Endothelial cell of umbilical vein (primary cell): ENCODE measurements at regions not wholly inside any gene's neighbourhood (a gene's known extent, or its start where the extent isn't known, plus 50 kb on each side); places are given as distances from the start of the nearest gene placed in this dataset.

Experiments used
- BruUV-seq: library from RNA; stranded (reverse); fragments of 400-500 nt; replicated peaks from 2 replicates; lab custom pipeline; 2021; lab: Mats Ljungman, UMichigan
- CTCF ChIA-PET: fragments of 300-600, 350-600 bp; sonication (Branson Sonifier 250); formaldehyde crosslinking; loops from one replicate; lab custom pipeline; 2021; ENCODE audit warnings: antibody characterized with exemption, inconsistent platforms; lab: Charles Lee
- POLR2A ChIA-PET: fragments of 300-600, 350-600 bp; sonication (Branson Sonifier 250); formaldehyde crosslinking; loops from one replicate; lab custom pipeline; 2021; ENCODE audit warnings: antibody characterized with exemption, inconsistent platforms; lab: Charles Lee
- DNase-seq: peaks from one replicate; pipeline ENCODE4 v3.0.0-alpha.2; 2011; ENCODE audit warnings: low read depth, low spot score
- FAIRE-seq: peaks from 2 replicates; lab custom pipeline; 2011; peaks lifted over from hg19 to GRCh38; lab: Jason Lieb, UNC
- H2AFZ ChIP-seq: 2 replicates; pipeline ENCODE4 v1.6.0; 2012; ENCODE audit warnings: low read depth, low read length, control low read depth, inconsistent platforms
- H3K27ac ChIP-seq: 2 replicates; pipeline ENCODE4 v1.5.1; 2011; ENCODE audit warnings: low read depth, mild to moderate bottlenecking, control low read depth, low read length, moderate library complexity; ENCODE audit not compliant: insufficient read depth
- H3K27me3 ChIP-seq, 2 experiments: 2 replicates each; pipeline versions ENCODE4 v1.6.0 to v1.6.1; 2011; ENCODE audit warnings: low read length in 2 of 2, mixed read lengths in 1 of 2; ENCODE audit not compliant: control insufficient read depth in 2 of 2, insufficient read depth in 2 of 2
- H3K36me3 ChIP-seq, 2 experiments: 2 replicates in 1 of 2; 3 replicates in 1 of 2; pipeline ENCODE4 v1.5.1; 2011; ENCODE audit warnings: low read length in 2 of 2, mild to moderate bottlenecking in 1 of 2, moderate library complexity in 1 of 2; ENCODE audit not compliant: control insufficient read depth in 2 of 2, insufficient read depth in 2 of 2; ENCODE audit errors: extremely low read depth in 1 of 2
- H3K4me1 ChIP-seq: 3 replicates; pipeline ENCODE4 v1.5.1; 2011; ENCODE audit warnings: mild to moderate bottlenecking, low read length; ENCODE audit not compliant: control insufficient read depth, insufficient read depth; ENCODE audit errors: extremely low read depth
- H3K4me2 ChIP-seq: 2 replicates; pipeline ENCODE4 v1.6.1; 2011; ENCODE audit warnings: low read length, control low read depth, mixed read lengths; ENCODE audit not compliant: insufficient read depth
- H3K4me3 ChIP-seq, 3 experiments: fragments of 200-600 bp in 1 of 3; sonication (generic), shearing (Covaris generic) in 1 of 3; replicated peaks in 1 of 3; 2 replicates each; pipeline ENCODE4 v1.5.1; 2011 to 2016; ENCODE audit warnings: control low read depth in 3 of 3, low read length in 3 of 3, mild to moderate bottlenecking in 2 of 3, inconsistent platforms in 1 of 3, low read depth in 1 of 3, moderate library complexity in 1 of 3; ENCODE audit not compliant: insufficient read depth in 1 of 3
- H3K79me2 ChIP-seq: 2 replicates; pipeline ENCODE4 v1.6.0; 2012; ENCODE audit warnings: low read length, inconsistent platforms; ENCODE audit not compliant: control insufficient read depth, insufficient read depth
- H3K9ac ChIP-seq: replicated peaks from 2 replicates; pipeline ENCODE3; 2011; ENCODE audit warnings: low read length, control low read depth; ENCODE audit not compliant: insufficient read depth; ENCODE audit errors: extremely low read depth
- H3K9me1 ChIP-seq: replicated peaks from 3 replicates; pipeline ENCODE4 v1.6.0; 2011; ENCODE audit warnings: mild to moderate bottlenecking, low read length; ENCODE audit not compliant: control insufficient read depth, insufficient read depth; ENCODE audit errors: extremely low read depth
- H3K9me3 ChIP-seq: replicated peaks from 2 replicates; pipeline ENCODE4 v1.5.1; 2012; ENCODE audit warnings: low read length, inconsistent platforms; ENCODE audit not compliant: control insufficient read depth, insufficient read depth
- H4K20me1 ChIP-seq: replicated peaks from 2 replicates; pipeline ENCODE3; 2011; ENCODE audit warnings: mild to moderate bottlenecking, low read length; ENCODE audit not compliant: control insufficient read depth, insufficient read depth; ENCODE audit errors: extremely low read depth
- EZH2 ChIP-seq: IDR thresholded peaks from 2 replicates; pipeline ENCODE4 v1.6.1; 2012; ENCODE audit warnings: borderline replicate concordance, low read depth, mild to moderate bottlenecking, moderate library complexity, low read length, inconsistent platforms; ENCODE audit not compliant: severe bottlenecking
- FOS ChIP-seq: IDR thresholded peaks from 2 replicates; pipeline ENCODE4 v1.6.1; 2011; ENCODE audit warnings: mild to moderate bottlenecking, low read length, moderate library complexity, borderline replicate concordance; ENCODE audit not compliant: insufficient read depth
- GATA2 ChIP-seq: IDR thresholded peaks from 2 replicates; pipeline ENCODE4 v1.7.0; 2011; ENCODE audit warnings: low read depth, mild to moderate bottlenecking, moderate library complexity, mixed read lengths, low read length; ENCODE audit not compliant: insufficient read length, insufficient read depth
- JUN ChIP-seq: IDR thresholded peaks from 2 replicates; pipeline ENCODE4 v1.6.1; 2011; ENCODE audit warnings: borderline replicate concordance, low read depth; ENCODE audit not compliant: insufficient read length, insufficient read depth
- MYC ChIP-seq: IDR thresholded peaks from one replicate; pipeline ENCODE4 v1.6.1; 2011; ENCODE audit warnings: mild to moderate bottlenecking, low read depth, low read length
- POLR2A ChIP-seq: IDR thresholded peaks from 2 replicates; pipeline ENCODE4 v1.6.1; 2012; ENCODE audit warnings: low read depth, mild to moderate bottlenecking, control low read depth, low read length
- POLR2AphosphoS5 ChIP-seq: IDR thresholded peaks from 2 replicates; pipeline ENCODE4 v1.6.1; 2012; ENCODE audit warnings: low read depth, mild to moderate bottlenecking, control low read depth, low read length, moderate library complexity; ENCODE audit not compliant: insufficient read depth
- dilution Hi-C: fragments of 300-500 bp; cut with MboI; formaldehyde crosslinking; loops from one replicate; pipeline ENCODE4 v1.15.0; 2019; ENCODE audit warnings: low sequenced_read_pairs; ENCODE audit not compliant: extremely low pct_ligation_motif_present
- intact Hi-C: fragments of 100-400 bp; cut with micrococcal nuclease; formaldehyde crosslinking; loops from one replicate; pipeline ENCODE4 v1.10.0; 2022
- TF ChIP-seq, protein P1 (sequence below), 2 donors: IDR thresholded peaks; 1 replicate in 1 of 2; 2 replicates in 1 of 2; pipeline ENCODE4 v1.5.1; 2011; ENCODE audit warnings: low read length in 2 of 2, mild to moderate bottlenecking in 2 of 2, moderate library complexity in 2 of 2, control low read depth in 1 of 2, inconsistent platforms in 1 of 2, low read depth in 1 of 2; ENCODE audit not compliant: insufficient read depth in 1 of 2; ENCODE audit errors: extremely low read depth in 1 of 2
- TF ChIP-seq, protein P2 (sequence below): IDR thresholded peaks from 2 replicates; pipeline ENCODE4 v1.6.1; 2011; ENCODE audit not compliant: insufficient read depth, insufficient read length

DNA sequence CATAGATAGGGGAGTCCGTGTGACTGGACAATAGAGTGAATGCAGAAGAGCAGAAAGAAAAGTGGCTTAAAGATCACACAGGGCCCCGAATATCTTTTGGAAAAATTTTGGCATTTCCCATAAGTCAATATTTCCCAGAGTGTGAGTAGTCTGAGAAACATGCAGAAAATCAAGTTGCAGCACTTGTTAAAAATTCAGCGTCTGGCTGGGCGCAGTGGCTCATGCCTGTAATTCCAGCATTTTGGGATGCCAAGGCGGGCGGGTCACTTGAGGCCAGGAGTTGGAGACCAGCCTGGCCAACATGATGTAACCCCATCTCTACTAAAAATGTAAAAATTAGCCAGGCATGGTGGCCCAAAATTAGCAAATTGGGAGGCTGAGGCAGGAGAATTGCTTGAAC lies 227.0 kb downstream of the DRD1 start:
- H3K9me1 ChIP-seq, result no peaks in the 10 kb centered on the region
- intact Hi-C loops (no loop called here), dilution Hi-C loops (no loop called here)
- H3K4me1 ChIP-seq, result no peaks in the 10 kb centered on the region
- peaks cover 5% of the 10 kb centered on the region for H3K9me3 ChIP-seq
- H3K4me2 ChIP-seq, result no peak overlapping the region
- no peaks in the 10 kb centered on the region for H3K79me2 ChIP-seq
- H3K27me3 ChIP-seq, result no peaks in the 10 kb centered on the region
- FAIRE-seq (no peak), DNase-seq (no peak)
- H3K9ac ChIP-seq, result no peak overlapping the region
- no peak for TF ChIP-seq FOS
- no peak for TF ChIP-seq MYC
- no peak for TF ChIP-seq POLR2A
- TF ChIP-seq, protein P1, sequence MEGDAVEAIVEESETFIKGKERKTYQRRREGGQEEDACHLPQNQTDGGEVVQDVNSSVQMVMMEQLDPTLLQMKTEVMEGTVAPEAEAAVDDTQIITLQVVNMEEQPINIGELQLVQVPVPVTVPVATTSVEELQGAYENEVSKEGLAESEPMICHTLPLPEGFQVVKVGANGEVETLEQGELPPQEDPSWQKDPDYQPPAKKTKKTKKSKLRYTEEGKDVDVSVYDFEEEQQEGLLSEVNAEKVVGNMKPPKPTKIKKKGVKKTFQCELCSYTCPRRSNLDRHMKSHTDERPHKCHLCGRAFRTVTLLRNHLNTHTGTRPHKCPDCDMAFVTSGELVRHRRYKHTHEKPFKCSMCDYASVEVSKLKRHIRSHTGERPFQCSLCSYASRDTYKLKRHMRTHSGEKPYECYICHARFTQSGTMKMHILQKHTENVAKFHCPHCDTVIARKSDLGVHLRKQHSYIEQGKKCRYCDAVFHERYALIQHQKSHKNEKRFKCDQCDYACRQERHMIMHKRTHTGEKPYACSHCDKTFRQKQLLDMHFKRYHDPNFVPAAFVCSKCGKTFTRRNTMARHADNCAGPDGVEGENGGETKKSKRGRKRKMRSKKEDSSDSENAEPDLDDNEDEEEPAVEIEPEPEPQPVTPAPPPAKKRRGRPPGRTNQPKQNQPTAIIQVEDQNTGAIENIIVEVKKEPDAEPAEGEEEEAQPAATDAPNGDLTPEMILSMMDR (IDR thresholded peaks at IDR 0.05; ENCODE audit: extremely low read depth in 1 of 2, insufficient read depth in 1 of 2, low read depth in 1 of 2, low read length in 2 of 2), result no peak
- no TSS peak for BruUV-seq
- CTCF ChIA-PET, result no interaction called here
- no peak overlapping the region for H2AFZ ChIP-seq
- POLR2A ChIA-PET, result no interaction called here
- no peak overlapping the region for H3K27ac ChIP-seq
- H4K20me1 ChIP-seq, result no peaks in the 10 kb centered on the region
- no peak overlapping the region for H3K4me3 ChIP-seq
- no peaks in the 10 kb centered on the region for H3K36me3 ChIP-seq

DNA sequence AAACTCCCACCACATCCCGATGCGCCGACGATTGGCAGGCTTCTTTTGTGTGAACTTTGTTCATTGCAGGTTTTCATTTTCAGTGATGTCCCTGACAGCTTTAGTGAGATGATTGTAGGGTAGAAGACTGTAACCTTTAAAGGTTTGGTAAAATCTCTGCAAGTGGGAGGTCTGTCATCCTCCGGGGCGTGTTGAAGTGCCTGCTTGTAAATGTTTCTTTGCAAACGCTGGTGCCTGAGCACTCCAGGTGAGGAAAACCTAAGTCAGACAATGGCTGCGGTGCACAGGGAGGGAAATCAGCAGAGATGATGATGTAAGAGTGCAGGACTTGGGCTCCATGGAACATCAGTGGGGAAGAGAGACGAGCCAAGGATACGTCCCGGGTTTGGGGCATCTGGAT lies 228.1 kb downstream of the DRD1 start:
- Histone ChIP-seq H3K4me1 (no peaks in the 10 kb centered on the region), H3K9me1 (no peaks in the 10 kb centered on the region), H3K4me3 (no peak overlapping the region), H3K9ac (no peak overlapping the region), H2AFZ (no peak overlapping the region), H3K9me3 (peaks cover 7% of the 10 kb centered on the region), H3K4me2 (no peak overlapping the region), H3K27ac (no peak overlapping the region), H3K79me2 (no peaks in the 10 kb centered on the region), H4K20me1 (no peaks in the 10 kb centered on the region), H3K36me3 (no peaks in the 10 kb centered on the region), H3K27me3 (no peaks in the 10 kb centered on the region)
- BruUV-seq, result no TSS peak
- no peak for FAIRE-seq
- DNase-seq, result no peak
- dilution Hi-C loops, result no loop called here
- CTCF ChIA-PET, result no interaction called here
- POLR2A ChIA-PET, result no interaction called here
- TF ChIP-seq, protein P1 (IDR thresholded peaks at IDR 0.05; ENCODE audit: extremely low read depth in 1 of 2, insufficient read depth in 1 of 2, low read depth in 1 of 2, low read length in 2 of 2), result no peak
- no peak for TF ChIP-seq POLR2AphosphoS5
- no peak for TF ChIP-seq EZH2
- TF ChIP-seq JUN, result no peak
- TF ChIP-seq FOS, result no peak
- TF ChIP-seq MYC, result no peak
- no peak for TF ChIP-seq POLR2A
- TF ChIP-seq, protein P2, sequence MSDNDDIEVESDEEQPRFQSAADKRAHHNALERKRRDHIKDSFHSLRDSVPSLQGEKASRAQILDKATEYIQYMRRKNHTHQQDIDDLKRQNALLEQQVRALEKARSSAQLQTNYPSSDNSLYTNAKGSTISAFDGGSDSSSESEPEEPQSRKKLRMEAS, result no peak
- no peak for TF ChIP-seq GATA2
- intact Hi-C loops, result no loop called here
